Mucosa of descending colon (tissue), 3 donors: ENCODE measurements at regions not wholly inside any gene's neighbourhood (a gene's known extent, or its start where the extent isn't known, plus 50 kb on each side); places are given as distances from the start of the nearest gene placed in this dataset.

Source experiments
- ATAC-seq: fragments of 200-7000 bp; cut with Tn5 transposase; one replicate; pipeline ENCODE4 v1.9.1; 2020; ENCODE audit warnings: mild to moderate bottlenecking, moderate library complexity
- DNase-seq, 3 donors: peaks; one replicate each; pipeline ENCODE4 v3.0.0-alpha.2; 2020
- H3K36me3 ChIP-seq: fragments of 200-600 bp; one replicate; pipeline ENCODE4 v1.8.0; 2021; ENCODE audit warnings: low read depth, mild to moderate bottlenecking
- H3K4me1 ChIP-seq: fragments of 200-600 bp; one replicate; pipeline ENCODE4 v1.8.0; 2021; ENCODE audit warnings: low read depth, mild to moderate bottlenecking
- H3K4me3 ChIP-seq: fragments of 200-600 bp; one replicate; pipeline ENCODE4 v1.8.0; 2021; ENCODE audit warnings: mild to moderate bottlenecking
- H3K9me3 ChIP-seq: fragments of 200-600 bp; one replicate; pipeline ENCODE4 v1.8.0; 2021; ENCODE audit warnings: mild to moderate bottlenecking
- intact Hi-C, 2 donors: fragments of 100-400 bp; cut with DNase I in 1 of 2; cut with micrococcal nuclease in 1 of 2; formaldehyde crosslinking; loops; one replicate each; pipeline versions ENCODE4 v1.11.0 to v1.11.1; 2022; cut with DNase I, micrococcal nuclease
- TF ChIP-seq, protein P1 (sequence below): fragments of 200-600 bp; IDR thresholded peaks from one replicate; pipeline ENCODE4 v1.8.0; 2022; ENCODE audit warnings: antibody characterized with exemption, mild to moderate bottlenecking
- donor health status: DM: no; HTN: no; CAD: no; lungs with moderate emphysema.
- donor health status: DM: no; HTN: no; CAD: no.
- donor health status: DM: no; HTN: yes; CAD: no.

DNA sequence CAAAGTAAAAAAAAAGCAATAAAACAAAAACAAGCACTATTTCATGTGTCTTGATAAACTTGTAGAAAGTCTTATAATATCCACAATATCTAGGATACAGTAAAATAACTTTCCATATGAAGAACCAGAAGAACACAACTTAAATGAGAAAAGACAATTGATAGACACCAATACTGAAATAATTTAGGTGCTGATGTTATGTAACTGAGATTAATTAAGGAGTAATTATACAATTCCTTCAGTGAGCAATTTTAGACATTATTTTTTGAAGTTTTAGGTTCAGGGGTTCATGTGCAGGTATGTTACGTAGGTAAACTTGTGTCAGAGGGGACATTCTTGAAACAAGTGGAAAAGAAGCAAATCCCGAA, 88.3 kb upstream of the VPREB1 start:
- no peaks in the 10 kb centered on the region for H3K9me3 ChIP-seq
- H3K4me1 ChIP-seq, result no peaks in the 10 kb centered on the region
- no peaks in the 10 kb centered on the region for H3K36me3 ChIP-seq
- no peak overlapping the region for H3K4me3 ChIP-seq
- TF ChIP-seq, protein P1, sequence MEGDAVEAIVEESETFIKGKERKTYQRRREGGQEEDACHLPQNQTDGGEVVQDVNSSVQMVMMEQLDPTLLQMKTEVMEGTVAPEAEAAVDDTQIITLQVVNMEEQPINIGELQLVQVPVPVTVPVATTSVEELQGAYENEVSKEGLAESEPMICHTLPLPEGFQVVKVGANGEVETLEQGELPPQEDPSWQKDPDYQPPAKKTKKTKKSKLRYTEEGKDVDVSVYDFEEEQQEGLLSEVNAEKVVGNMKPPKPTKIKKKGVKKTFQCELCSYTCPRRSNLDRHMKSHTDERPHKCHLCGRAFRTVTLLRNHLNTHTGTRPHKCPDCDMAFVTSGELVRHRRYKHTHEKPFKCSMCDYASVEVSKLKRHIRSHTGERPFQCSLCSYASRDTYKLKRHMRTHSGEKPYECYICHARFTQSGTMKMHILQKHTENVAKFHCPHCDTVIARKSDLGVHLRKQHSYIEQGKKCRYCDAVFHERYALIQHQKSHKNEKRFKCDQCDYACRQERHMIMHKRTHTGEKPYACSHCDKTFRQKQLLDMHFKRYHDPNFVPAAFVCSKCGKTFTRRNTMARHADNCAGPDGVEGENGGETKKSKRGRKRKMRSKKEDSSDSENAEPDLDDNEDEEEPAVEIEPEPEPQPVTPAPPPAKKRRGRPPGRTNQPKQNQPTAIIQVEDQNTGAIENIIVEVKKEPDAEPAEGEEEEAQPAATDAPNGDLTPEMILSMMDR, result no peak
- DNase-seq (no peak), ATAC-seq (no peak)
- intact Hi-C loops, result no loop called here

DNA sequence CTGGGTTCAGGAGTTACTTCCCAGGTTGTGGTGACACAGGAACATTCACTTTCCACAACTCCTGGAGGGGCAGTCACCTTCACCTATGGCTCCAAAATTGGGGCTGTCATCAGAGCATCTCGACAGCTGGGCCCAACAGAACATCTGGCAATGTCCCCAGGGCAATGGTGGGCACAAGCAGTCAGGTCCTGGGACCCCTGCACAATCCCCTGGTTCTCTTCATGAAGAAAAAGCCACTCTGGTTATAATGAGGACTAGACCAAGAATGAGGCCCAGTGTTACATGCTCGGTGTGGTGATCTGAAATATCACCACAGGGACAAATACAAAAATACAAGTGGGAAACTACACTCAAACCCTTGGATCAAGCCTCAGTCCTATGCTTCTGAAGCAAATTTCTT, 89.0 kb upstream of the VPREB1 start:
- Histone ChIP-seq H3K4me1 (no peaks in the 10 kb centered on the region), H3K36me3 (no peaks in the 10 kb centered on the region), H3K4me3 (no peak overlapping the region), H3K9me3 (no peaks in the 10 kb centered on the region)
- TF ChIP-seq, protein P1, result no peak
- intact Hi-C loops, result no loop called here
- DNase-seq, result no peak
- ATAC-seq, result no peak

DNA sequence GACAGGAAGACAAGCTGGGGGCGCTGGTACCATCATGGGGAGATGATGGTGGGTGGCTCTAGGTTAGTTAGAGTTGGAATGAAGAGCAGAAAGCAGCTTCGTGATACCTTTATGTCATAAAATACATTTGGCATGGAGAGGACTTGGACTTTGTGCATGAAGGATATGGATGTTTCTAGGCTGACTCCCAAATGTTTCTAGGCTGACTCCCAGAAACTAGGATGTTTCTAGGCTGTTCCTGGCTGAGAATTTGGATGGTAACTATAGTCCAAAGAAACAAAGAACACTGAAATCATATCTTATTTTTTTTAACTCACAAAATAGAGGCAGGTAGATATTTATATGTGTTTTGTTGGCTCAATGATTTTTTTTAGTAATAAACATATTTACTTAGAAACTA, 89.4 kb upstream of the VPREB1 start:
- DNase-seq (no peak), ATAC-seq (no peak)
- Histone ChIP-seq H3K36me3 (no peaks in the 10 kb centered on the region), H3K4me3 (no peak overlapping the region), H3K9me3 (no peaks in the 10 kb centered on the region), H3K4me1 (no peaks in the 10 kb centered on the region)
- TF ChIP-seq, protein P1, result no peak
- intact Hi-C loops, result no loop called here

DNA sequence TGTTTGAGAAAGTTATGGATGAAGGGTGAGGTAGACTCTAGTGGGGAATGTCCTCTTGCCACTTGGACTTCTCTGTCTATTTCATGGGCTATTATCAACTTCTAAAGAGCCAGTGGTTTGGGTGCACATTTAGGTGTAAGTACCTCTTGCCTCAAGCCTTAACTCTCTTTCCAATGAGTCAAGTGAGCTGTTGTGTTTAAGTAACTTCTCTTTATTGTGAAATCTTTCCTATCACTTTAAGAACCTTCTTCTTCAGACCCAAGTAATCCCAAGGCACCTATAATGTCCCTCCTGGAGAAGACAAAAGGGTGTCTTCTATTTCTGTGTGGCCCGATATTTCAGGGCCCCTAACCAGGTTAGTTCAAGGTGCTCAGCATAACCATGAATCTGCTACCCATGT, 90.5 kb upstream of the VPREB1 start:
- DNase-seq (no peak), ATAC-seq (no peak)
- TF ChIP-seq, protein P1, result no peak
- Histone ChIP-seq H3K36me3 (no peaks in the 10 kb centered on the region), H3K4me1 (no peaks in the 10 kb centered on the region), H3K4me3 (no peak overlapping the region), H3K9me3 (no peaks in the 10 kb centered on the region)
- intact Hi-C loops, result no loop called here

DNA sequence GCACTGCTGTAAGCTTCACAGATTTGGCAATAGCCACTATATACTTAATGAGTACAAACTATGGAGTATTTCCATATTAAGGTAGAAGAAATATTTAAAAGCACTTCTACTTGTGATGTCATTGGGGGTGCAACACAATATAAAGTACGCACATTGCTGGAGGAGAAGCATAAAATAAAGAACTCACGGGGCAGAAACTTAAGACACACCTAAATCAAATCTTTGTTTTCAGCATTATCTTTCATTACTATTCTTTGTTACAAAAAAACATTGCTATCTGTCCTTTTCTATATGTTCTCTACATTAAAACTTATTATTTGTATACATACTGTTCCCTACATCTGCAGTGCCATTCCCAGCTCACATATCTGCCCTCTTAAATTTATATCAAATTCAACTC, 93.3 kb upstream of the VPREB1 start:
- TF ChIP-seq, protein P1, result no peak
- H3K36me3 ChIP-seq, result no peaks in the 10 kb centered on the region
- no peak for ATAC-seq
- DNase-seq, result no peak
- H3K4me3 ChIP-seq, result no peak overlapping the region
- intact Hi-C loops, result no loop called here
- no peaks in the 10 kb centered on the region for H3K9me3 ChIP-seq
- H3K4me1 ChIP-seq, result no peaks in the 10 kb centered on the region

DNA sequence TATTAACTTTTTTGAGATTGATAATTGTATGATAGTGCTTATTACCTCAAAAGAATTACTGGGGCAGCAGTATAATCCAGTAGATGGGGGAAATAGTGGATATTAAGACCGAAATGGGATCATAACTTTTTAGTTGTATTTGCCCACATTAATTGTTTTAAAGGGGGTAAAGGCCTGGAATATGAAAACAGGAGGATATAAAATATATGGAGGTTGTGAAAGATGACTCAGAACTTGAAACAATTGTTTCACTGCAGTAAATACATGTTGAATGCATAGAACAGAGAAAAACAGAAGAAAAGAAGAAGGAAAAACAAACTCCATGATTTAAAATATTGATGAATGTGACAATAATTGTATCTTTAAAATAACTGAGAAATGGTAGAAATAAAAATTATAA, 94.1 kb upstream of the VPREB1 start:
- Histone ChIP-seq H3K9me3 (no peaks in the 10 kb centered on the region), H3K4me3 (no peak overlapping the region), H3K4me1 (no peaks in the 10 kb centered on the region), H3K36me3 (no peaks in the 10 kb centered on the region)
- ATAC-seq (no peak), DNase-seq (no peak)
- intact Hi-C loops, result no loop called here
- TF ChIP-seq, protein P1, result no peak
